ENCODE measurements at regions not wholly inside any gene's neighbourhood (a gene's known extent, or its start where the extent isn't known, plus 50 kb on each side); places are given as distances from the start of the nearest gene placed in this dataset.

DNA sequence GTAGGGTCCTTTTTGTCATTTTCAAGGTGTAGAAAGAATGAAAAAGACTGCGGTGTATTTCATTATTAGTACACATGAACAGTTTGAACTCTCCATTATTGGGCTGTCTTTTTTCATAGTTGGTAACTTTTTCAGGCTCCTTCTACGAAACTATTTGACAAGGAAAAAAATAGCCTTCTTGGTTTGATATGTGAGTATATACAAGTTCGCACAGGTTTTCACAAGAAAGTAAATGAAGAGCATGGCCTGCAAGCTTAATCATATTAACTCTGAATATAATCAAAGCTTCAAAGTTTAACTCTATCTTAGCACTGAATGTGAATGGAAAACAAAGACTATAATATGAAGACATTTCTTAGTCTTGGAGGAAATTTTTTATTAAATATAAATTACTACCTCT, 290.0 kb upstream of the ADGRL2 start:
- CTCF ChIA-PET = no interaction called here
- no peak for TF ChIP-seq EZH2 (IDR thresholded peaks at IDR 0.05; ENCODE audit: borderline replicate concordance, low read depth, low read length, poor library complexity, severe bottlenecking)
- TF ChIP-seq, protein P1, sequence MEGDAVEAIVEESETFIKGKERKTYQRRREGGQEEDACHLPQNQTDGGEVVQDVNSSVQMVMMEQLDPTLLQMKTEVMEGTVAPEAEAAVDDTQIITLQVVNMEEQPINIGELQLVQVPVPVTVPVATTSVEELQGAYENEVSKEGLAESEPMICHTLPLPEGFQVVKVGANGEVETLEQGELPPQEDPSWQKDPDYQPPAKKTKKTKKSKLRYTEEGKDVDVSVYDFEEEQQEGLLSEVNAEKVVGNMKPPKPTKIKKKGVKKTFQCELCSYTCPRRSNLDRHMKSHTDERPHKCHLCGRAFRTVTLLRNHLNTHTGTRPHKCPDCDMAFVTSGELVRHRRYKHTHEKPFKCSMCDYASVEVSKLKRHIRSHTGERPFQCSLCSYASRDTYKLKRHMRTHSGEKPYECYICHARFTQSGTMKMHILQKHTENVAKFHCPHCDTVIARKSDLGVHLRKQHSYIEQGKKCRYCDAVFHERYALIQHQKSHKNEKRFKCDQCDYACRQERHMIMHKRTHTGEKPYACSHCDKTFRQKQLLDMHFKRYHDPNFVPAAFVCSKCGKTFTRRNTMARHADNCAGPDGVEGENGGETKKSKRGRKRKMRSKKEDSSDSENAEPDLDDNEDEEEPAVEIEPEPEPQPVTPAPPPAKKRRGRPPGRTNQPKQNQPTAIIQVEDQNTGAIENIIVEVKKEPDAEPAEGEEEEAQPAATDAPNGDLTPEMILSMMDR (conservative IDR thresholded peaks at IDR 0.05; ENCODE audit: low read depth, low read length) = no peak
- H3K4me3 ChIP-seq (ENCODE audit: low read depth, low read length, poor library complexity, severe bottlenecking) = no peak overlapping the region
- intact Hi-C loops (cut with micrococcal nuclease; ENCODE audit: unreplicated experiment) = no loop called here
- BruUV-seq (replicated peaks) = no TSS peak
- H3K27ac ChIP-seq (ENCODE audit: low read depth, low read length, poor library complexity, severe bottlenecking) = no peak overlapping the region
- POLR2A ChIA-PET (ENCODE audit: low non-redundant PET) = no interaction called here
- H3K27me3 ChIP-seq (replicated peaks; ENCODE audit: insufficient read depth, low read depth, low read length, poor library complexity) = no peaks in the 10 kb centered on the region
- no peaks in the 10 kb centered on the region for H3K9me3 ChIP-seq (ENCODE audit: low read depth, low read length, poor library complexity, severe bottlenecking)
- no peaks in the 10 kb centered on the region for H3K36me3 ChIP-seq (ENCODE audit: insufficient read depth, low read length, poor library complexity, severe bottlenecking)
- peaks cover 11% of the 10 kb centered on the region for H3K4me1 ChIP-seq (ENCODE audit: insufficient read depth, low read length, poor library complexity, severe bottlenecking)
- DNase-seq (ENCODE audit: low spot score) = no peak

DNA sequence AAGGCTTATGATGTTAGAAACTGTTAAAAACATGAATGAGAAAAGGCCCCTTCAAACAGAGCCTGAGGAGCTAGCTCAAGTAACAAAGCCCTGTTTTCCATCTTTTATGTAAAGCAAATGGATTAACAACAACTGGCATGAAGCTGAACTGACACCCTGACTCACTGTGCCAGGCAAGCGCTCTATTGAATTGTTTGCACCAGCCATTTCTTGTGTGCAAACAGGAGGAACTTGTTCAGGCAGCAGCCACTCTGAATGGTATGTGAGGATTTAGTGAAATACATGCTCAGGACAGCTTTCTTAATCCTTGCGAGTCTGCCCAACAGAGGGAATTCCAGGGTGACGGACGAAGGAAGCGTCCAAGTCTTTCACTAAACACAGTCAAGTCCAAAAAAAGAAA, 291.1 kb upstream of the ADGRL2 start:
- Histone ChIP-seq H3K27ac (ENCODE audit: low read depth, low read length, poor library complexity, severe bottlenecking) (no peak overlapping the region), H3K27me3 (replicated peaks; ENCODE audit: insufficient read depth, low read depth, low read length, poor library complexity) (no peaks in the 10 kb centered on the region), H3K4me3 (ENCODE audit: low read depth, low read length, poor library complexity, severe bottlenecking) (no peak overlapping the region), H3K4me1 (ENCODE audit: insufficient read depth, low read length, poor library complexity, severe bottlenecking) (peaks cover 11% of the 10 kb centered on the region), H3K36me3 (ENCODE audit: insufficient read depth, low read length, poor library complexity, severe bottlenecking) (no peaks in the 10 kb centered on the region), H3K9me3 (ENCODE audit: low read depth, low read length, poor library complexity, severe bottlenecking) (no peaks in the 10 kb centered on the region)
- TF ChIP-seq EZH2 (IDR thresholded peaks at IDR 0.05; ENCODE audit: borderline replicate concordance, low read depth, low read length, poor library complexity, severe bottlenecking) = no peak
- TF ChIP-seq, protein P1 (conservative IDR thresholded peaks at IDR 0.05; ENCODE audit: low read depth, low read length) = no peak
- ChIA-PET CTCF (no interaction called here), POLR2A (ENCODE audit: low non-redundant PET) (no interaction called here)
- no TSS peak for BruUV-seq (replicated peaks)
- DNase-seq (ENCODE audit: low spot score) = no peak
- intact Hi-C loops (cut with micrococcal nuclease; ENCODE audit: unreplicated experiment) = no loop called here

- DNase-seq (ENCODE audit: low spot score) = no peak
- Histone ChIP-seq H3K9me3 (ENCODE audit: low read depth, low read length, poor library complexity, severe bottlenecking) (no peaks in the 10 kb centered on the region), H3K27ac (ENCODE audit: low read depth, low read length, poor library complexity, severe bottlenecking) (no peak overlapping the region), H3K4me1 (ENCODE audit: insufficient read depth, low read length, poor library complexity, severe bottlenecking) (no peaks in the 10 kb centered on the region), H3K36me3 (ENCODE audit: insufficient read depth, low read length, poor library complexity, severe bottlenecking) (no peaks in the 10 kb centered on the region), H3K4me3 (ENCODE audit: low read depth, low read length, poor library complexity, severe bottlenecking) (no peak overlapping the region), H3K27me3 (replicated peaks; ENCODE audit: insufficient read depth, low read depth, low read length, poor library complexity) (no peaks in the 10 kb centered on the region)
- TF ChIP-seq EZH2 (IDR thresholded peaks at IDR 0.05; ENCODE audit: borderline replicate concordance, low read depth, low read length, poor library complexity, severe bottlenecking) = no peak
- TF ChIP-seq, protein P1 (conservative IDR thresholded peaks at IDR 0.05; ENCODE audit: low read depth, low read length) = no peak
- POLR2A ChIA-PET (ENCODE audit: low non-redundant PET) = no interaction called here
- no TSS peak for BruUV-seq (replicated peaks)
- intact Hi-C loops (cut with micrococcal nuclease; ENCODE audit: unreplicated experiment) = no loop called here
- CTCF ChIA-PET = no interaction called here
Measured at GRCh38 chr1:81506699-81507098, 294.0 kb upstream of the ADGRL2 start.

All from A673 (cell line).